Panc1 (cell line): ENCODE measurements at regions not wholly inside any gene's neighbourhood (a gene's known extent, or its start where the extent isn't known, plus 50 kb on each side); places are given as distances from the start of the nearest gene placed in this dataset.

Experiments
- ATAC-seq: fragments of 200-7000 bp; cut with Tn5 transposase; 2 replicates; pipeline ENCODE4 v1.9.1; 2020; ENCODE audit warnings: mild to moderate bottlenecking, moderate library complexity
- BruUV-seq: library from RNA; stranded (reverse); fragments of 400-500 nt; replicated peaks from 2 replicates; lab custom pipeline; 2021; lab: Mats Ljungman, UMichigan
- CTCF ChIA-PET: fragments of 300-600 bp; sonication (Branson Sonifier 250); formaldehyde crosslinking; loops from one replicate; lab custom pipeline; 2022; ENCODE audit warnings: antibody characterized with exemption; lab: Charles Lee
- POLR2A ChIA-PET: fragments of 300-600 bp; sonication (Branson Sonifier 250); formaldehyde crosslinking; loops from one replicate; lab custom pipeline; 2022; ENCODE audit warnings: antibody characterized with exemption; lab: Charles Lee
- DNase-seq: peaks from one replicate; pipeline ENCODE4 v3.0.0-alpha.2; 2010; ENCODE audit warnings: low read depth, low spot score
- H3K27ac ChIP-seq: 2 replicates; pipeline ENCODE4 v1.5.1; 2011; ENCODE audit warnings: mild to moderate bottlenecking, low read length, inconsistent platforms
- H3K27me3 ChIP-seq: fragments of 200-500 bp; sonication (Bioruptor generic); 2 replicates; pipeline ENCODE4 v1.6.0; 2014; ENCODE audit warnings: low read length, inconsistent platforms; ENCODE audit not compliant: control insufficient read depth, insufficient read depth
- H3K36me3 ChIP-seq: fragments of 200-500 bp; sonication (Bioruptor generic); 2 replicates; pipeline ENCODE4 v1.5.1; 2014; ENCODE audit warnings: inconsistent platforms, mild to moderate bottlenecking, low read length, moderate library complexity; ENCODE audit not compliant: control insufficient read depth, insufficient read depth
- H3K4me1 ChIP-seq: 2 replicates; pipeline ENCODE4 v1.5.1; 2011; ENCODE audit warnings: inconsistent platforms, mild to moderate bottlenecking, low read length, moderate library complexity; ENCODE audit not compliant: control insufficient read depth, insufficient read depth
- H3K4me3 ChIP-seq, 2 experiments: 2 replicates each; pipeline ENCODE4 v1.5.1; 2011 to 2012; ENCODE audit warnings: low read depth in 2 of 2, low read length in 2 of 2, mild to moderate bottlenecking in 2 of 2, inconsistent platforms in 1 of 2, moderate library complexity in 1 of 2
- H3K9me3 ChIP-seq: fragments of 200-500 bp; sonication (Bioruptor generic); 2 replicates; pipeline ENCODE4 v1.5.1; 2014; ENCODE audit warnings: low read depth, mild to moderate bottlenecking, inconsistent platforms, low read length, moderate library complexity; ENCODE audit not compliant: control insufficient read depth, insufficient read depth
- POLR2AphosphoS5 ChIP-seq: IDR thresholded peaks from 2 replicates; pipeline ENCODE4 v1.6.1; 2012; ENCODE audit warnings: mild to moderate bottlenecking, low read depth, low read length, moderate library complexity
- REST ChIP-seq, 2 experiments: IDR thresholded peaks; 2 replicates each; pipeline ENCODE4 v1.6.1; 2011 to 2012; ENCODE audit warnings: low read depth in 2 of 2, control low read depth in 1 of 2, low read length in 1 of 2, mild to moderate bottlenecking in 1 of 2, moderate library complexity in 1 of 2; ENCODE audit not compliant: insufficient read depth in 1 of 2
- SIN3A ChIP-seq: IDR thresholded peaks from 2 replicates; pipeline ENCODE4 v1.6.1; 2012; ENCODE audit warnings: low read depth, mild to moderate bottlenecking, low read length, moderate library complexity, borderline replicate concordance; ENCODE audit not compliant: insufficient read depth
- TCF7L2 ChIP-seq: IDR thresholded peaks from 2 replicates; pipeline ENCODE4 v1.6.1; 2011; ENCODE audit warnings: mild to moderate bottlenecking, low read depth, low read length, inconsistent platforms
- in situ Hi-C: cut with HindIII; loops from 2 replicates; pipeline ENCODE4 v1.10.0; 2016; ENCODE audit warnings: low sequenced_read_pairs, low pct_unique_long_range_greater_than_20kb
- intact Hi-C: fragments of 100-400 bp; cut with micrococcal nuclease; formaldehyde crosslinking; loops from one replicate; pipeline ENCODE4 v1.10.0; 2022; ENCODE audit not compliant: unreplicated experiment
- TF ChIP-seq, protein P1 (sequence below): fragments of 450-650 bp; IDR thresholded peaks from 2 replicates; pipeline ENCODE4 v1.5.1; 2017; ENCODE audit warnings: mild to moderate bottlenecking

DNA sequence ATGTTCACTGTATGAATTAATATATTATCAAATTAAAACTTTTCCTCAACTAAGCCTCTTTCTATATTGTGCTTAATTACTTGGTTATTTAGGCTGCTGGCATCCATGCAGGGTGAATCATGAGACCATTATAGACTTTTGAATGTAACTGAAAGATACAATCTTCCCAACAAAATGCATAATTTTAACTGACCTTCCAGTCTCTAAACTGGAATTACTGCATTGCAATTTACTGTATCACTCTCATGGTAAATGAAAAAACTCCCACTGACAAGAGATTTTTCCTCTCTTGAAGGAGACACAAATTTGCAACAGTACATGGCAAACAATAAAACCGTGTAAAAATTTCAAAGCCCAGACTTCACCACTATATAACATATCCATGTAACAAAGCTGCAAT is 349.5 kb downstream of the DRD1 start:
- intact Hi-C loops (no loop called here), in situ Hi-C loops (no loop called here)
- ChIA-PET POLR2A (no interaction called here), CTCF (no interaction called here)
- no TSS peak for BruUV-seq
- no peak for ATAC-seq
- Histone ChIP-seq H3K4me1 (no peaks in the 10 kb centered on the region), H3K27ac (no peak overlapping the region), H3K4me3 (no peak overlapping the region), H3K9me3 (no peaks in the 10 kb centered on the region), H3K27me3 (peaks cover 5% of the 10 kb centered on the region; the same call in 1 of the 2 replicates), H3K36me3 (no peaks in the 10 kb centered on the region)
- TF ChIP-seq, protein P1, sequence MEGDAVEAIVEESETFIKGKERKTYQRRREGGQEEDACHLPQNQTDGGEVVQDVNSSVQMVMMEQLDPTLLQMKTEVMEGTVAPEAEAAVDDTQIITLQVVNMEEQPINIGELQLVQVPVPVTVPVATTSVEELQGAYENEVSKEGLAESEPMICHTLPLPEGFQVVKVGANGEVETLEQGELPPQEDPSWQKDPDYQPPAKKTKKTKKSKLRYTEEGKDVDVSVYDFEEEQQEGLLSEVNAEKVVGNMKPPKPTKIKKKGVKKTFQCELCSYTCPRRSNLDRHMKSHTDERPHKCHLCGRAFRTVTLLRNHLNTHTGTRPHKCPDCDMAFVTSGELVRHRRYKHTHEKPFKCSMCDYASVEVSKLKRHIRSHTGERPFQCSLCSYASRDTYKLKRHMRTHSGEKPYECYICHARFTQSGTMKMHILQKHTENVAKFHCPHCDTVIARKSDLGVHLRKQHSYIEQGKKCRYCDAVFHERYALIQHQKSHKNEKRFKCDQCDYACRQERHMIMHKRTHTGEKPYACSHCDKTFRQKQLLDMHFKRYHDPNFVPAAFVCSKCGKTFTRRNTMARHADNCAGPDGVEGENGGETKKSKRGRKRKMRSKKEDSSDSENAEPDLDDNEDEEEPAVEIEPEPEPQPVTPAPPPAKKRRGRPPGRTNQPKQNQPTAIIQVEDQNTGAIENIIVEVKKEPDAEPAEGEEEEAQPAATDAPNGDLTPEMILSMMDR, result no peak
- no peak for TF ChIP-seq TCF7L2
- no peak for TF ChIP-seq SIN3A
- no peak for TF ChIP-seq REST (IDR thresholded peaks at IDR 0.05; ENCODE audit: insufficient read depth in 1 of 2, low read depth in 2 of 2, low read length in 1 of 2)
- no peak for DNase-seq

- BruUV-seq, result no TSS peak
- intact Hi-C loops, result no loop called here
- in situ Hi-C loops, result no loop called here
- Histone ChIP-seq H3K4me3 (no peak overlapping the region), H3K4me1 (no peaks in the 10 kb centered on the region), H3K27me3 (0 out of 2 replicates have a peak, but pooled peaks cover 3% of the 10 kb centered on the region), H3K36me3 (no peaks in the 10 kb centered on the region), H3K27ac (no peak overlapping the region), H3K9me3 (no peaks in the 10 kb centered on the region)
- POLR2A ChIA-PET, result no interaction called here
- DNase-seq (no peak), ATAC-seq (no peak)
- CTCF ChIA-PET, result no interaction called here
- TF ChIP-seq, protein P1, result no peak
- TF ChIP-seq SIN3A, result no peak
- no peak for TF ChIP-seq POLR2AphosphoS5
- no peak for TF ChIP-seq REST (IDR thresholded peaks at IDR 0.05; ENCODE audit: insufficient read depth in 1 of 2, low read depth in 2 of 2, low read length in 1 of 2)
- TF ChIP-seq TCF7L2, result no peak
Measured at GRCh38 chr5:175092691-175093090, 351.3 kb downstream of the DRD1 start.
